OCI-LY7 (cell line): ENCODE measurements at regions not wholly inside any gene's neighbourhood (a gene's known extent, or its start where the extent isn't known, plus 50 kb on each side); places are given as distances from the start of the nearest gene placed in this dataset.

ENCODE experiments used
- BruUV-seq: library from RNA; stranded (reverse); fragments of 400-500 nt; replicated peaks from 2 replicates; lab custom pipeline; 2021; lab: Mats Ljungman, UMichigan
- CTCF ChIA-PET: fragments of 300-600 bp; sonication (Branson Sonifier 250); formaldehyde crosslinking; loops from one replicate; lab custom pipeline; 2022; ENCODE audit warnings: antibody characterized with exemption; ENCODE audit not compliant: unreplicated experiment; lab: Charles Lee
- POLR2A ChIA-PET: fragments of 300-600 bp; sonication (Branson Sonifier 250); formaldehyde crosslinking; loops from one replicate; lab custom pipeline; 2022; ENCODE audit warnings: antibody characterized with exemption; lab: Charles Lee
- DNase-seq: peaks from one replicate; pipeline ENCODE4 v3.0.0-alpha.2; 2015; ENCODE audit warnings: low spot score
- H2AFZ ChIP-seq: fragments of 200-600 bp; sonication (generic), shearing (Covaris generic); 2 replicates; pipeline ENCODE4 v1.6.1; 2014; ENCODE audit warnings: mild to moderate bottlenecking, antibody characterized with exemption, low read length, moderate library complexity
- H3K27ac ChIP-seq: fragments of 200-600 bp; sonication (generic); 2 replicates; pipeline ENCODE4 v1.5.1; 2014; ENCODE audit warnings: mixed run types, low read depth, mild to moderate bottlenecking, moderate library complexity, low read length, inconsistent platforms; ENCODE audit not compliant: poor library complexity, severe bottlenecking
- H3K36me3 ChIP-seq: fragments of 200-600 bp; sonication (generic); 2 replicates; pipeline ENCODE4 v1.6.1; 2014; ENCODE audit warnings: mild to moderate bottlenecking, antibody characterized with exemption, low read length, moderate library complexity, mixed read lengths; ENCODE audit not compliant: insufficient read depth
- H3K4me1 ChIP-seq: fragments of 200-600 bp; sonication (generic); 2 replicates; pipeline ENCODE4 v1.5.1; 2014; ENCODE audit warnings: mild to moderate bottlenecking, low read length; ENCODE audit not compliant: insufficient read depth, poor library complexity, severe bottlenecking
- H3K4me2 ChIP-seq: fragments of 200-600 bp; sonication (generic); 2 replicates; pipeline ENCODE4 v1.6.1; 2014; ENCODE audit warnings: mild to moderate bottlenecking, low read length
- H3K4me3 ChIP-seq: fragments of 200-600 bp; sonication (generic); 2 replicates; pipeline ENCODE4 v1.5.1; 2014; ENCODE audit warnings: mild to moderate bottlenecking, low read depth, low read length; ENCODE audit not compliant: poor library complexity, severe bottlenecking
- H3K79me2 ChIP-seq: fragments of 200-600 bp; sonication (generic); 2 replicates; pipeline ENCODE4 v1.6.1; 2016; ENCODE audit warnings: low read depth, mild to moderate bottlenecking, low read length, moderate library complexity, mixed read lengths; ENCODE audit not compliant: insufficient read depth
- H3K9me2 ChIP-seq: fragments of 200-600 bp; sonication (generic); 2 replicates; pipeline ENCODE4 v1.6.1; 2016; ENCODE audit warnings: mild to moderate bottlenecking, low read length, mixed read lengths; ENCODE audit not compliant: insufficient read depth
- H3K9me3 ChIP-seq: fragments of 200-600 bp; sonication (generic); 2 replicates; pipeline ENCODE4 v1.6.1; 2014; ENCODE audit warnings: mild to moderate bottlenecking, mixed run types, low read length, mixed read lengths
- H4K20me1 ChIP-seq: fragments of 200-600 bp; sonication (generic); 2 replicates; pipeline ENCODE4 v1.6.1; 2014; ENCODE audit warnings: mild to moderate bottlenecking, antibody characterized with exemption, low read length, moderate library complexity, mixed read lengths; ENCODE audit not compliant: insufficient read depth
- EZH2phosphoT487 ChIP-seq: fragments of 200-600 bp; sonication (generic); IDR thresholded peaks from 2 replicates; pipeline ENCODE4 v1.6.1; 2018; ENCODE audit warnings: low read depth, borderline replicate concordance, mild to moderate bottlenecking, mixed run types, antibody characterized with exemption, low read length, moderate library complexity, mixed read lengths
- intact Hi-C: fragments of 100-400 bp; cut with micrococcal nuclease; formaldehyde crosslinking; loops from one replicate; pipeline ENCODE4 v1.10.0; 2022; ENCODE audit not compliant: unreplicated experiment
- TF ChIP-seq, protein P1 (sequence below): fragments of 200-600 bp; sonication (generic); conservative IDR thresholded peaks from 2 replicates; pipeline ENCODE4 v1.5.1; 2014; ENCODE audit warnings: mild to moderate bottlenecking, antibody characterized with exemption, low read length, moderate library complexity, mixed read lengths

DNA sequence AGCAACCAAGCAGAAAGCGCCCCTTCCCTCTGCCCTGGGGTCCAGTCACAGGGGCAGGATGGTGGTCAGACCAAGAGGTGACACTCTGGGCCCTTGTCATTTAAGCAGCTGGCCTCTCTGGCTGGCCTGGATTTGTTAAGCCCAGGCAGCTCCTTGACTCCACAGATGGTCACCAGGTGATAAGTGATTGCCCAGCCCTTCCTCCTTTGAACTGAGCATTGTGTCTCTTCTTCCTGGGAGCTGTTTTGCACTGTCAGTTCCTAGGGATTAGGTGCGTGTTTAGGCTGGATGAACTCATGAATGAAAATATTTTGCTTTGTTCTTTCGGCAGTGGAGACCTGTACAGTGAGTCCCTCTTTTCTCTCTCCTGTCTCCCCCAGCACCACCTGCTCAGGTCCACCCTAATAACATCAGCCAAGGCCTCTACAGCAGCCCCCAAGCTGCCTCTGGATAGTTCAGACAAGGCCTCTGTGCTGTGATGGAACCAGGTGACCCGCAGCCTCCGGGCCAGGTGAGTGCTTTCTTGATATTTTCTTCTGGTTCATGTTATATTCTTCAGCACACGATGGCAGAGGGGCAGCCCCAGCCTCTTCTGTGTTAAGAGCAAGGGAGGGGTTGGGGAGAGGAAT is 139.7 kb upstream of the PITX1 start:
- intact Hi-C loops, result no loop called here
- POLR2A ChIA-PET, result no interaction called here
- CTCF ChIA-PET, result no interaction called here

DNA sequence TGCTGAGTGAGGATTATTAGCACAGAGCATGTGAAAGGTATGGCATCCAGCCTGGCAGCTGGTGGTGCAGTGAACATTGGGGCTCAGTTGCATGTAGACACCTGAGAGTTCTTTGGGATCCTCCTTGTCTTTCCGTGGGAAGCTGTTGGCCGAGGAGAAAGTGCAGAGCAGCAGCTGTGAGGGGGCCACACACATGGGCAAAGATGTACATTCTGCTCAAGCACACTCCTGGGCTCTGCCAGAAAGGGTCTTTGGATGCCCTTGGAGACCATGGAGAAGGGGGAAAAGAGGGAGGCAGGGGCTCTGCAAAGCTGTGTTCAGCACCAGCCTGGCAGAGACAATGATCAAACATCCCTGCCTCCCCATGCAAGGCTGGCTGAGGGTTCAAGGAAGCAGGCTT is 138.7 kb upstream of the PITX1 start:
- Histone ChIP-seq H3K9me2 (no peaks in the 10 kb centered on the region), H3K4me2 (no peak overlapping the region), H3K9me3 (no peaks in the 10 kb centered on the region), H3K79me2 (no peaks in the 10 kb centered on the region), H3K4me1 (peaks cover 9% of the 10 kb centered on the region), H3K27ac (no peak overlapping the region), H4K20me1 (no peaks in the 10 kb centered on the region), H3K36me3 (no peaks in the 10 kb centered on the region), H3K4me3 (no peak overlapping the region), H2AFZ (no peak overlapping the region)
- BruUV-seq, result no TSS peak
- CTCF ChIA-PET, result no interaction called here
- POLR2A ChIA-PET, result no interaction called here
- intact Hi-C loops, result no loop called here
- no peak for TF ChIP-seq EZH2phosphoT487
- TF ChIP-seq, protein P1, sequence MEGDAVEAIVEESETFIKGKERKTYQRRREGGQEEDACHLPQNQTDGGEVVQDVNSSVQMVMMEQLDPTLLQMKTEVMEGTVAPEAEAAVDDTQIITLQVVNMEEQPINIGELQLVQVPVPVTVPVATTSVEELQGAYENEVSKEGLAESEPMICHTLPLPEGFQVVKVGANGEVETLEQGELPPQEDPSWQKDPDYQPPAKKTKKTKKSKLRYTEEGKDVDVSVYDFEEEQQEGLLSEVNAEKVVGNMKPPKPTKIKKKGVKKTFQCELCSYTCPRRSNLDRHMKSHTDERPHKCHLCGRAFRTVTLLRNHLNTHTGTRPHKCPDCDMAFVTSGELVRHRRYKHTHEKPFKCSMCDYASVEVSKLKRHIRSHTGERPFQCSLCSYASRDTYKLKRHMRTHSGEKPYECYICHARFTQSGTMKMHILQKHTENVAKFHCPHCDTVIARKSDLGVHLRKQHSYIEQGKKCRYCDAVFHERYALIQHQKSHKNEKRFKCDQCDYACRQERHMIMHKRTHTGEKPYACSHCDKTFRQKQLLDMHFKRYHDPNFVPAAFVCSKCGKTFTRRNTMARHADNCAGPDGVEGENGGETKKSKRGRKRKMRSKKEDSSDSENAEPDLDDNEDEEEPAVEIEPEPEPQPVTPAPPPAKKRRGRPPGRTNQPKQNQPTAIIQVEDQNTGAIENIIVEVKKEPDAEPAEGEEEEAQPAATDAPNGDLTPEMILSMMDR, result no peak
- DNase-seq, result no peak

More for the DNA sequence above, 139.7 kb upstream of the PITX1 start:
- Histone ChIP-seq H3K9me2 (no peaks in the 10 kb centered on the region), H3K9me3 (no peaks in the 10 kb centered on the region), H3K36me3 (no peaks in the 10 kb centered on the region), H3K79me2 (no peaks in the 10 kb centered on the region), H3K4me1 (peaks cover 19% of the 10 kb centered on the region), H3K4me3 (no peak overlapping the region), H2AFZ (no peak overlapping the region), H3K27ac (no peak overlapping the region), H3K4me2 (no peak overlapping the region), H4K20me1 (no peaks in the 10 kb centered on the region)
- no TSS peak for BruUV-seq
- DNase-seq, result no peak
- TF ChIP-seq, protein P1, result no peak
- TF ChIP-seq EZH2phosphoT487, result no peak

DNA sequence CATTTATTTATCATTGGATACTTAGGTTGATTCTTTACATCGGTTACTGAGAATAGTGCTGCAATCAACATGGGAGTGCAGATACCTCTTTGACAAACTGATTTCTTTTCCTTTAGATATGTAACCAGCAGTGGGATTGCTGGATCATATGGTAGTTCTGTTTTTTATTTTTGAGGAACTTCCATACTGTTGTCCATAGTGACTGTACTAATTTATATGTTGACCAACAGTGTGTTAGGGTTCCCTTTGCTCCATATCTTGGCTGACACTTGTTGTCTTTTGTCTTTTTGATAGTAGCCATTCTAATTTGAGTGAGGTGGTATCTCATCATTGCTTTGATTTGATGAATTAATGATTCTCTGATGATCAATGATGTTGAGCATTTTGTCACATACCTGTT is 137.3 kb upstream of the PITX1 start:
- ChIA-PET CTCF (no interaction called here), POLR2A (interaction anchor here (0.7 kb wide), 1 partner anchor 138 kb away, joined by 3 read pairs; no protein-coding TSS in a partner anchor)
- no peaks in the 10 kb centered on the region for H3K79me2 ChIP-seq
- no peaks in the 10 kb centered on the region for H3K4me1 ChIP-seq
- no peaks in the 10 kb centered on the region for H3K9me2 ChIP-seq
- no peaks in the 10 kb centered on the region for H3K9me3 ChIP-seq
- H2AFZ ChIP-seq, result no peak overlapping the region
- intact Hi-C loops, result no loop called here
- H3K36me3 ChIP-seq, result no peaks in the 10 kb centered on the region
- DNase-seq, result no peak
- no peak overlapping the region for H3K4me3 ChIP-seq
- no TSS peak for BruUV-seq
- H3K27ac ChIP-seq, result no peak overlapping the region
- TF ChIP-seq EZH2phosphoT487, result no peak
- TF ChIP-seq, protein P1, result no peak
- H3K4me2 ChIP-seq, result no peak overlapping the region
- H4K20me1 ChIP-seq, result no peaks in the 10 kb centered on the region
